Activated CD4-positive, alpha-beta T cell treated with anti-CD3 and anti-CD28 coated beads for 36 hours (primary cell): ENCODE measurements at regions not wholly inside any gene's neighbourhood (a gene's known extent, or its start where the extent isn't known, plus 50 kb on each side); places are given as distances from the start of the nearest gene placed in this dataset.

Experiments used
- ATAC-seq: fragments of 200-7000 bp; cut with Tn5 transposase; one replicate; pipeline ENCODE4 v1.10.0; 2021; ENCODE audit warnings: mild to moderate bottlenecking, moderate library complexity
- CTCF ChIA-PET: fragments of 350-600 bp; sonication (Branson Sonifier 250); formaldehyde crosslinking; loops from one replicate; lab custom pipeline; 2021; ENCODE audit warnings: antibody characterized with exemption; lab: Charles Lee
- POLR2A ChIA-PET: fragments of 350-600 bp; sonication (Branson Sonifier 250); formaldehyde crosslinking; loops from one replicate; lab custom pipeline; 2021; ENCODE audit warnings: antibody characterized with exemption, inconsistent platforms; lab: Charles Lee
- DNase-seq: peaks from one replicate; pipeline ENCODE4 v3.0.0-alpha.2; 2020
- H3K27ac Mint-ChIP-seq: one replicate; pipeline ENCODE4 v1.8.0; 2021; ENCODE audit warnings: mixed read lengths
- H3K27me3 Mint-ChIP-seq: one replicate; pipeline ENCODE4 v1.8.0; 2021; ENCODE audit warnings: mixed read lengths
- H3K36me3 Mint-ChIP-seq: one replicate; pipeline ENCODE4 v1.8.0; 2021; ENCODE audit warnings: low read depth, mixed read lengths
- H3K4me1 Mint-ChIP-seq: one replicate; pipeline ENCODE4 v1.8.0; 2021; ENCODE audit warnings: mixed read lengths
- H3K4me3 Mint-ChIP-seq: one replicate; pipeline ENCODE4 v1.8.0; 2021; ENCODE audit warnings: mild to moderate bottlenecking, moderate library complexity, mixed read lengths
- H3K9me3 Mint-ChIP-seq: one replicate; pipeline ENCODE4 v1.8.0; 2021; ENCODE audit warnings: low read depth, mixed read lengths
- intact Hi-C, 2 experiments: fragments of 100-400 bp; cut with DNase I in 1 of 2; cut with micrococcal nuclease in 1 of 2; formaldehyde crosslinking; loops; one replicate each; pipeline versions ENCODE4 v1.14.2 to v1.15.1; 2022 to 2024; cut with DNase I, micrococcal nuclease

DNA sequence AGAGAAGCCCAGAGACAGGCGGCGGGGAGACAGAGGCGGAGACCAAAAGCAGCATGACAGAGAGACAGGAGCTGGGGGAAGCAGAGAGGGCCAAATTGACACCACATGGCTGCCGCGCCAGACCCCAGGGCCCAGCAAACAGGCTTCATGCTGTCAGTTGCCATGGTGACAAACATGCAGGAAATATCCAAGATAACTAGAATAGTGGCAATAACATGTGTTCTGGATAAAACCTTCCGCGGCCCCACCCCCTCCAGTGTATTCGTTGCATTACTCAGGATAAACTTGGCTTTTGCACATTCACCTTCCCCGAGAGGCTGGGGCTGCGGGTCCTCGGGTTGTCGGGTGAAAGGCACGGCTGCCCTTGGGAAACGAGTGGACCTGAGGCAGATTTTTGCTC, 49.9 kb upstream of the CDON start:
- H3K9me3 Mint-ChIP-seq, result no peaks in the 10 kb centered on the region
- H3K27ac Mint-ChIP-seq, result no peak overlapping the region

More for the DNA sequence above, 49.9 kb upstream of the CDON start:
- intact Hi-C loops, result loop anchor here in 1 of 2 experiments (10.0 kb wide), 1 partner anchor 188 kb away; no protein-coding TSS in a partner anchor
- Mint-ChIP-seq H3K4me1 (peaks cover 5% of the 10 kb centered on the region), H3K36me3 (no peaks in the 10 kb centered on the region), H3K4me3 (no peak overlapping the region), H3K27me3 (no peaks in the 10 kb centered on the region)
- ATAC-seq (no peak), DNase-seq (no peak)
- POLR2A ChIA-PET, result no interaction called here
- CTCF ChIA-PET, result no interaction called here
